ENCODE measurements at regions not wholly inside any gene's neighbourhood (a gene's known extent, or its start where the extent isn't known, plus 50 kb on each side); places are given as distances from the start of the nearest gene placed in this dataset.
"Not testable (repeated sequence)": the region's sequence is repeated elsewhere in the genome, so short reads cannot be mapped to it uniquely, and the experiment has no call there.

DNA sequence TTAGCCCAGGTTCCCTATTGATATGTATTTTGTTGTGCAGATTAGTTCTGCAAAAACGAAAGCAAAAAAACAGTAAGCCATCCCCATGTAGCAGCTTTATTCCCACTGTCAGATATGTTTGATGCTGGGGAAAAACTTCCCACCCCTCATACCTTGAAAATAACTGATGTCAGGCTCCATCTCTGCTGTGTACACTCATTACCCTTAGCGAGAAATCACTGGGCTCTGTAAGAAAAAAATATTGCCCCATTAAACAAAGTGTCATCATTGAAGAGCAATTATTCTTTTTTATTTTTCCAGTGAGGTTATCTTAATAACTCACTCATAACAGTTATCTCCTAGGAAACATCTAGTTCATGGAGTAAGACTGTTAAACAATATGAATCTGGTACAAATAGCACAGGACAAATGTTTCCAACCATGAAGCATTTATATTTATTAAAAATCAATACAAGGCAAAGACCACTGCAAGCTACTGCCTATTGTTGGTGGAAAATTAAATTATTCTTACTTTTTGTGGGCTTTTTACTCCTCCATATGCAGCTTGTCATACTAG lies 268.8 kb downstream of the LMBRD1 start:
- Histone ChIP-seq H2BK20ac (ENCODE audit: low read depth, low read length) (no peak overlapping the region), H4K91ac (ENCODE audit: insufficient read depth, low read depth, low read length) (no peak overlapping the region), H3K27ac (ENCODE audit: insufficient read depth, low read length) (no peak overlapping the region), H3K4ac (ENCODE audit: low read depth, low read length) (no peak overlapping the region), H3K27me3 (ENCODE audit: control insufficient read depth, insufficient read depth, low read length) (no peaks in the 10 kb centered on the region), H3K9me1 (ENCODE audit: insufficient read depth, low read length) (no peaks in the 10 kb centered on the region), H3K79me1 (ENCODE audit: low read depth in 1 of 2, low read length in 2 of 2) (no peaks in the 10 kb centered on the region), H3K56ac (ENCODE audit: extremely low read depth, insufficient read depth, low read length) (no peak overlapping the region), H3K14ac (replicated peaks; ENCODE audit: low read depth, low read length) (no peak overlapping the region), H2BK15ac (ENCODE audit: low read depth, low read length) (no peak overlapping the region), H4K20me1 (ENCODE audit: insufficient read depth, low read length) (no peaks in the 10 kb centered on the region), H3K4me2 (ENCODE audit: low read depth, low read length) (no peak overlapping the region), H3K4me3 (ENCODE audit: insufficient read depth, low read depth, low read length) (no peak overlapping the region), H2AK9ac (replicated peaks; ENCODE audit: low read depth, low read length, poor library complexity) (no peak overlapping the region), H3K4me1 (ENCODE audit: control insufficient read depth, insufficient read depth, low read length) (no peaks in the 10 kb centered on the region), H3K36me3 (ENCODE audit: control insufficient read depth, insufficient read depth, low read length) (no peaks in the 10 kb centered on the region), H4K8ac (ENCODE audit: low read depth in 2 of 2, low read length in 2 of 2) (no peak overlapping the region), H2AK5ac (ENCODE audit: low read depth, low read length) (no peak overlapping the region), H3K9ac (ENCODE audit: low read depth, low read length) (no peak overlapping the region), H3K9me3 (ENCODE audit: control insufficient read depth, insufficient read depth, low read length) (0 out of 2 replicates have a peak, but pooled peaks cover 2% of the 10 kb centered on the region), H2BK120ac (ENCODE audit: low read depth, low read length) (no peak overlapping the region), H3K18ac (ENCODE audit: low read depth, low read length) (no peak overlapping the region), H3K23ac (ENCODE audit: low read depth, low read length) (no peak overlapping the region), H4K5ac (ENCODE audit: low read depth, low read length) (no peak overlapping the region), H2BK5ac (ENCODE audit: low read depth, low read length, poor library complexity, severe bottlenecking) (no peak overlapping the region), H2AFZ (replicated peaks; ENCODE audit: low read length, poor library complexity) (no peak overlapping the region)
- TF ChIP-seq MAFK (IDR thresholded peaks at IDR 0.05; ENCODE audit: low read depth, low read length) (no peak), NFE2L2 (IDR thresholded peaks at IDR 0.05; ENCODE audit: low read depth, low read length) (no peak), SMC3 (IDR thresholded peaks at IDR 0.05; ENCODE audit: low read depth, low read length) (no peak), CEBPB (IDR thresholded peaks at IDR 0.05; ENCODE audit: low read depth, low read length) (no peak)
- TF ChIP-seq, protein P1, sequence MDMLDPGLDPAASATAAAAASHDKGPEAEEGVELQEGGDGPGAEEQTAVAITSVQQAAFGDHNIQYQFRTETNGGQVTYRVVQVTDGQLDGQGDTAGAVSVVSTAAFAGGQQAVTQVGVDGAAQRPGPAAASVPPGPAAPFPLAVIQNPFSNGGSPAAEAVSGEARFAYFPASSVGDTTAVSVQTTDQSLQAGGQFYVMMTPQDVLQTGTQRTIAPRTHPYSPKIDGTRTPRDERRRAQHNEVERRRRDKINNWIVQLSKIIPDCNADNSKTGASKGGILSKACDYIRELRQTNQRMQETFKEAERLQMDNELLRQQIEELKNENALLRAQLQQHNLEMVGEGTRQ (IDR thresholded peaks at IDR 0.05; ENCODE audit: low read depth, low read length), result no peak
- POLR2A ChIA-PET (ENCODE audit: unreplicated experiment), result no interaction called here
- no peak for ATAC-seq (ENCODE audit: low read depth)
- in situ Hi-C loops (cut with MboI; ENCODE audit: low sequenced_read_pairs) (no loop called here), dilution Hi-C loops (cut with HindIII; ENCODE audit: low sequenced_read_pairs, unreplicated experiment) (no loop called here), intact Hi-C loops (cut with micrococcal nuclease) (no loop called here)
- WGBS, 2 experiments (ENCODE audit: extremely low coverage in 2 of 2, insufficient read length in 1 of 2), result no CpG with 5 or more reads among the region's 2 CpGs
- BruUV-seq (replicated peaks), result no TSS peak
- CTCF ChIA-PET, result no interaction called here
- no peak for DNase-seq

GRCh38 chr6:69515480-69515879 lies 281.3 kb downstream of the LMBRD1 start:
- H3K4me1 ChIP-seq (ENCODE audit: control insufficient read depth, insufficient read depth, low read length); H2BK15ac ChIP-seq (ENCODE audit: low read depth, low read length); H2AK5ac ChIP-seq (ENCODE audit: low read depth, low read length); H4K20me1 ChIP-seq (ENCODE audit: insufficient read depth, low read length); H4K5ac ChIP-seq (ENCODE audit: low read depth, low read length); DNase-seq; H3K79me1 ChIP-seq (ENCODE audit: low read depth in 1 of 2, low read length in 2 of 2); dilution Hi-C loops (cut with HindIII; ENCODE audit: low sequenced_read_pairs, unreplicated experiment); H2BK120ac ChIP-seq (ENCODE audit: low read depth, low read length); H3K9me1 ChIP-seq (ENCODE audit: insufficient read depth, low read length); H2BK20ac ChIP-seq (ENCODE audit: low read depth, low read length); BruUV-seq (replicated peaks); H3K36me3 ChIP-seq (ENCODE audit: control insufficient read depth, insufficient read depth, low read length); H3K9ac ChIP-seq (ENCODE audit: low read depth, low read length); in situ Hi-C loops (cut with MboI; ENCODE audit: low sequenced_read_pairs); H4K8ac ChIP-seq (ENCODE audit: low read depth in 2 of 2, low read length in 2 of 2); H3K56ac ChIP-seq (ENCODE audit: extremely low read depth, insufficient read depth, low read length); H2AFZ ChIP-seq (replicated peaks; ENCODE audit: low read length, poor library complexity); H3K23ac ChIP-seq (ENCODE audit: low read depth, low read length); H2BK5ac ChIP-seq (ENCODE audit: low read depth, low read length, poor library complexity, severe bottlenecking); H3K18ac ChIP-seq (ENCODE audit: low read depth, low read length); H3K4ac ChIP-seq (ENCODE audit: low read depth, low read length); H3K4me2 ChIP-seq (ENCODE audit: low read depth, low read length); ATAC-seq (ENCODE audit: low read depth); H3K27me3 ChIP-seq (ENCODE audit: control insufficient read depth, insufficient read depth, low read length); intact Hi-C loops (cut with micrococcal nuclease); H3K14ac ChIP-seq (replicated peaks; ENCODE audit: low read depth, low read length); H3K9me3 ChIP-seq (ENCODE audit: control insufficient read depth, insufficient read depth, low read length); POLR2A ChIA-PET (ENCODE audit: unreplicated experiment); H4K91ac ChIP-seq (ENCODE audit: insufficient read depth, low read depth, low read length); H2AK9ac ChIP-seq (replicated peaks; ENCODE audit: low read depth, low read length, poor library complexity); H3K27ac ChIP-seq (ENCODE audit: insufficient read depth, low read length); CTCF ChIA-PET; H3K4me3 ChIP-seq (ENCODE audit: insufficient read depth, low read depth, low read length): not testable (repeated sequence)
- no CpG with 5 or more reads among the region's 9 CpGs for WGBS, 2 experiments (ENCODE audit: extremely low coverage in 2 of 2, insufficient read length in 1 of 2)
